Fibroblast of skin of right quadriceps (primary cell): ENCODE measurements at regions not wholly inside any gene's neighbourhood (a gene's known extent, or its start where the extent isn't known, plus 50 kb on each side); places are given as distances from the start of the nearest gene placed in this dataset.

Experiments used
- DNase-seq: peaks from one replicate; pipeline ENCODE4 v3.0.0-alpha.2; 2013

GRCh38 chr7:53988376-53988775 lies 553.8 kb upstream of the VSTM2A start:
- DNase-seq = no peak

- DNase-seq = no peak
Measured at GRCh38 chr7:53993224-53993623, 549.0 kb upstream of the VSTM2A start.

- no peak for DNase-seq
Measured at GRCh38 chr7:53996876-53997275, 545.3 kb upstream of the VSTM2A start.

GRCh38 chr7:54014765-54015164 lies 527.4 kb upstream of the VSTM2A start:
- no peak for DNase-seq

GRCh38 chr7:54015251-54015650 lies 526.9 kb upstream of the VSTM2A start:
- DNase-seq = no peak

- DNase-seq = no peak
Measured at GRCh38 chr7:54037873-54038272, 504.3 kb upstream of the VSTM2A start.

GRCh38 chr7:54060643-54061042 lies 481.5 kb upstream of the VSTM2A start:
- no peak for DNase-seq

- DNase-seq = no peak
Measured at GRCh38 chr7:54066643-54067042, 475.5 kb upstream of the VSTM2A start.

- DNase-seq = no peak
Measured at GRCh38 chr7:54069843-54070242, 472.3 kb upstream of the VSTM2A start.

- no peak for DNase-seq
Measured at GRCh38 chr7:54072710-54073109, 469.5 kb upstream of the VSTM2A start.

GRCh38 chr7:54076616-54077015 lies 465.6 kb upstream of the VSTM2A start:
- DNase-seq = no peak

GRCh38 chr7:54080525-54080924 lies 461.6 kb upstream of the VSTM2A start:
- DNase-seq = no peak

GRCh38 chr7:54080971-54081370 lies 461.2 kb upstream of the VSTM2A start:
- DNase-seq = no peak

GRCh38 chr7:54084340-54084739 lies 457.8 kb upstream of the VSTM2A start:
- DNase-seq = no peak

GRCh38 chr7:54090652-54091213 lies 451.4 kb upstream of the VSTM2A start:
- no peak for DNase-seq

GRCh38 chr7:54091322-54091721 lies 450.9 kb upstream of the VSTM2A start:
- DNase-seq = no peak

- DNase-seq = no peak
Measured at GRCh38 chr7:54097886-54098285, 444.3 kb upstream of the VSTM2A start.

- no peak for DNase-seq
Measured at GRCh38 chr7:54109501-54109900, 432.7 kb upstream of the VSTM2A start.

GRCh38 chr7:54111814-54112511 lies 430.2 kb upstream of the VSTM2A start:
- no peak for DNase-seq

- no peak for DNase-seq
Measured at GRCh38 chr7:54112567-54112966, 429.6 kb upstream of the VSTM2A start.

- no peak for DNase-seq
Measured at GRCh38 chr7:54115028-54115763, 427.0 kb upstream of the VSTM2A start.

GRCh38 chr7:54116956-54117355 lies 425.2 kb upstream of the VSTM2A start:
- no peak for DNase-seq

- no peak for DNase-seq
Measured at GRCh38 chr7:54129035-54129434, 413.1 kb upstream of the VSTM2A start.

- no peak for DNase-seq
Measured at GRCh38 chr7:54141576-54141975, 400.6 kb upstream of the VSTM2A start.
